ENCODE measurements at regions not wholly inside any gene's neighbourhood (a gene's known extent, or its start where the extent isn't known, plus 50 kb on each side); places are given as distances from the start of the nearest gene placed in this dataset.

- Histone ChIP-seq H3K27me3 (replicated peaks; ENCODE audit: insufficient read depth, low read length) (no peaks in the 10 kb centered on the region), H3K36me3 (replicated peaks; ENCODE audit: insufficient read depth, low read length) (no peaks in the 10 kb centered on the region), H3K27ac (ENCODE audit: low read length) (no peak overlapping the region), H3F3A (ENCODE audit: insufficient read depth, low read length) (no peaks in the 10 kb centered on the region), H3K9me3 (replicated peaks; ENCODE audit: insufficient read depth, low read length) (no peaks in the 10 kb centered on the region), H3K4me2 (ENCODE audit: low read depth, low read length) (no peak overlapping the region), H4K20me1 (ENCODE audit: insufficient read depth, low read length) (no peaks in the 10 kb centered on the region), H3K9ac (ENCODE audit: low read length) (no peak overlapping the region), H2AFZ (ENCODE audit: low read length) (no peak overlapping the region), H3K4me1 (ENCODE audit: low read length) (no peaks in the 10 kb centered on the region), H3K79me2 (ENCODE audit: low read length) (no peaks in the 10 kb centered on the region), H3K9me2 (replicated peaks; ENCODE audit: insufficient read depth, low read length) (no peaks in the 10 kb centered on the region), H3K4me3 (ENCODE audit: low read length) (no peak overlapping the region)
- DNase-seq, result no peak
- no peak for TF ChIP-seq EZH2phosphoT487 (IDR thresholded peaks at IDR 0.05; ENCODE audit: low read length)
- TF ChIP-seq, protein P1, sequence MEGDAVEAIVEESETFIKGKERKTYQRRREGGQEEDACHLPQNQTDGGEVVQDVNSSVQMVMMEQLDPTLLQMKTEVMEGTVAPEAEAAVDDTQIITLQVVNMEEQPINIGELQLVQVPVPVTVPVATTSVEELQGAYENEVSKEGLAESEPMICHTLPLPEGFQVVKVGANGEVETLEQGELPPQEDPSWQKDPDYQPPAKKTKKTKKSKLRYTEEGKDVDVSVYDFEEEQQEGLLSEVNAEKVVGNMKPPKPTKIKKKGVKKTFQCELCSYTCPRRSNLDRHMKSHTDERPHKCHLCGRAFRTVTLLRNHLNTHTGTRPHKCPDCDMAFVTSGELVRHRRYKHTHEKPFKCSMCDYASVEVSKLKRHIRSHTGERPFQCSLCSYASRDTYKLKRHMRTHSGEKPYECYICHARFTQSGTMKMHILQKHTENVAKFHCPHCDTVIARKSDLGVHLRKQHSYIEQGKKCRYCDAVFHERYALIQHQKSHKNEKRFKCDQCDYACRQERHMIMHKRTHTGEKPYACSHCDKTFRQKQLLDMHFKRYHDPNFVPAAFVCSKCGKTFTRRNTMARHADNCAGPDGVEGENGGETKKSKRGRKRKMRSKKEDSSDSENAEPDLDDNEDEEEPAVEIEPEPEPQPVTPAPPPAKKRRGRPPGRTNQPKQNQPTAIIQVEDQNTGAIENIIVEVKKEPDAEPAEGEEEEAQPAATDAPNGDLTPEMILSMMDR (IDR thresholded peaks at IDR 0.05; ENCODE audit: low read length), result no peak
- TF ChIP-seq EZH2 (optimal IDR thresholded peaks at IDR 0.05; ENCODE audit: low read depth, low read length), result no peak
Measured at GRCh38 chr5:42235837-42236236, 187.4 kb upstream of the GHR start.

DNA sequence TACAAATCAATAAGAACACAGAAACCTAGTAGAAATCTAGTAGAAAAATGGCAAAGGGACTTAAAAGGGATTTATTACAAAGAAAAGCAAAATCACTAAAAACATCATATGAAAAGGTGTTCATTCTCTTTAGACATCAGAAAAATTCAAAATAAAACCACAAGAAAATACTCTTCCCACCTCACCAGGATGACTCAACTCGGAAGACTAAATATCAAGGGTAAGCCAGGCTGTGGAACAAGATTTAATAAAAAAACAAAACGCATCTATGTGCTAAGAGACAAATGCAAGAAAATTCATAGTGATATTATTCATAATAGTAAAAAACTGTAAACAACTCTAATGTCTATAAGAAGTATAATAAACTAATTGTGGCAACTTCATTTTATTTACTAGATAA, 181.6 kb upstream of the GHR start:
- Histone ChIP-seq H3K9ac (ENCODE audit: low read length) (no peak overlapping the region), H3K4me2 (ENCODE audit: low read depth, low read length) (no peak overlapping the region), H3K36me3 (replicated peaks; ENCODE audit: insufficient read depth, low read length) (no peaks in the 10 kb centered on the region), H2AFZ (ENCODE audit: low read length) (no peak overlapping the region), H3K4me1 (ENCODE audit: low read length) (no peaks in the 10 kb centered on the region), H3F3A (ENCODE audit: insufficient read depth, low read length) (no peaks in the 10 kb centered on the region), H3K79me2 (ENCODE audit: low read length) (no peaks in the 10 kb centered on the region), H3K27ac (ENCODE audit: low read length) (no peak overlapping the region), H3K27me3 (replicated peaks; ENCODE audit: insufficient read depth, low read length) (no peaks in the 10 kb centered on the region), H4K20me1 (ENCODE audit: insufficient read depth, low read length) (no peaks in the 10 kb centered on the region), H3K9me2 (replicated peaks; ENCODE audit: insufficient read depth, low read length) (no peaks in the 10 kb centered on the region), H3K9me3 (replicated peaks; ENCODE audit: insufficient read depth, low read length) (no peaks in the 10 kb centered on the region), H3K4me3 (ENCODE audit: low read length) (no peak overlapping the region)
- DNase-seq, result no peak
- TF ChIP-seq EZH2 (optimal IDR thresholded peaks at IDR 0.05; ENCODE audit: low read depth, low read length) (no peak), EZH2phosphoT487 (IDR thresholded peaks at IDR 0.05; ENCODE audit: low read length) (no peak)
- TF ChIP-seq, protein P1 (IDR thresholded peaks at IDR 0.05; ENCODE audit: low read length), result no peak

DNA sequence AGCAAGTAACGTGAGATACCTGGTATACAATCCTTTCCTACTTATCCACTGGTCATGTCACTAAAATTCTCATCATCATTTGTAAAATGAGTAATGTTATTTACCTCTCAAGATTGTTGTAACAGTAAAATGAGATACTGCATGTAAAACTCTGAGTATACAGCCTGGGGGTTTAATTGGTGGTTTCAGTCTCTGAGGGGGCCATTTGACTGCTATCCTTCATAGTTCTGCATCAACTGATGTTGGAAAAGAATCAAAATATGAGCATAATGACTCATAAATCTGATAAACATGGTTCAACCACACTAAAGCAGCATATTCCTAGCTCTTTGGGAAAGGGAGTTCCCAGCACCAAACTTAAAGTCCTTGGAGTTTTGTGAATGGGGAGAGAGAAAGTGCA, 181.0 kb upstream of the GHR start:
- H3K4me3 ChIP-seq (ENCODE audit: low read length), result no peak overlapping the region
- no peaks in the 10 kb centered on the region for H3K9me3 ChIP-seq (replicated peaks; ENCODE audit: insufficient read depth, low read length)
- no peaks in the 10 kb centered on the region for H3K79me2 ChIP-seq (ENCODE audit: low read length)
- no peaks in the 10 kb centered on the region for H3K9me2 ChIP-seq (replicated peaks; ENCODE audit: insufficient read depth, low read length)
- H3K27me3 ChIP-seq (replicated peaks; ENCODE audit: insufficient read depth, low read length), result no peaks in the 10 kb centered on the region
- no peak overlapping the region for H3K27ac ChIP-seq (ENCODE audit: low read length)
- H3K9ac ChIP-seq (ENCODE audit: low read length), result no peak overlapping the region
- H3K4me1 ChIP-seq (ENCODE audit: low read length), result no peaks in the 10 kb centered on the region
- TF ChIP-seq EZH2 (optimal IDR thresholded peaks at IDR 0.05; ENCODE audit: low read depth, low read length) (no peak), EZH2phosphoT487 (IDR thresholded peaks at IDR 0.05; ENCODE audit: low read length) (no peak)
- TF ChIP-seq, protein P1 (IDR thresholded peaks at IDR 0.05; ENCODE audit: low read length), result no peak
- no peaks in the 10 kb centered on the region for H4K20me1 ChIP-seq (ENCODE audit: insufficient read depth, low read length)
- no peak overlapping the region for H3K4me2 ChIP-seq (ENCODE audit: low read depth, low read length)
- H2AFZ ChIP-seq (ENCODE audit: low read length), result no peak overlapping the region
- no peaks in the 10 kb centered on the region for H3K36me3 ChIP-seq (replicated peaks; ENCODE audit: insufficient read depth, low read length)
- DNase-seq, result no peak
- H3F3A ChIP-seq (ENCODE audit: insufficient read depth, low read length), result no peaks in the 10 kb centered on the region
